ENCODE measurements at regions not wholly inside any gene's neighbourhood (a gene's known extent, or its start where the extent isn't known, plus 50 kb on each side); places are given as distances from the start of the nearest gene placed in this dataset.

- no peak for TF ChIP-seq ASH2L (IDR thresholded peaks at IDR 0.05; ENCODE audit: low read length)
- no peak for TF ChIP-seq CBX5 (IDR thresholded peaks at IDR 0.05; ENCODE audit: low read depth, low read length)
- no peak for TF ChIP-seq FOSL1 (IDR thresholded peaks at IDR 0.05; ENCODE audit: insufficient read depth, low read depth, low read length)
- TF ChIP-seq ATF2 (IDR thresholded peaks at IDR 0.05; ENCODE audit: low read length), result no peak
- no peak for TF ChIP-seq POLR2AphosphoS5 (IDR thresholded peaks at IDR 0.05; ENCODE audit: low read depth, low read length)
- TF ChIP-seq SIRT6 (IDR thresholded peaks at IDR 0.05; ENCODE audit: low read length), result no peak
- TF ChIP-seq RXRA (IDR thresholded peaks at IDR 0.05; ENCODE audit: insufficient read depth, low read depth, low read length), result no peak
- TF ChIP-seq USF2 (IDR thresholded peaks at IDR 0.05; ENCODE audit: low read length), result no peak
- TF ChIP-seq CEBPB (IDR thresholded peaks at IDR 0.05; ENCODE audit: low read depth, low read length), result no peak
- no peak for TF ChIP-seq EGR1 (IDR thresholded peaks at IDR 0.05; ENCODE audit: borderline replicate concordance, low read depth, low read length)
- no peak for TF ChIP-seq TBP (IDR thresholded peaks at IDR 0.05; ENCODE audit: low read depth, low read length)
- TF ChIP-seq GABPA (IDR thresholded peaks at IDR 0.05; ENCODE audit: borderline replicate concordance, insufficient read depth, low read length), result no peak
These were observed 589.6 kb upstream of the FAM98A start (continued) for GRCh38 chr2:34188464-34189303.

Data from H1 (cell line).